ENCODE measurements at regions not wholly inside any gene's neighbourhood (a gene's known extent, or its start where the extent isn't known, plus 50 kb on each side); places are given as distances from the start of the nearest gene placed in this dataset.

GRCh38 chr9:13430368-13431221, 151.1 kb upstream of the MPDZ start:
- H3K4me1 ChIP-seq = peaks cover 15% of the 10 kb centered on the region
- DNase-seq = no peak
- H3K4me3 ChIP-seq (ENCODE audit: low read depth, low read length) = no peak overlapping the region
- no peaks in the 10 kb centered on the region for H3K27me3 ChIP-seq
- no peak for TF ChIP-seq CTCF (IDR thresholded peaks at IDR 0.05; ENCODE audit: low read depth, low read length)
- H3K36me3 ChIP-seq = no peaks in the 10 kb centered on the region
- H3K9me3 ChIP-seq = no peaks in the 10 kb centered on the region

DNA sequence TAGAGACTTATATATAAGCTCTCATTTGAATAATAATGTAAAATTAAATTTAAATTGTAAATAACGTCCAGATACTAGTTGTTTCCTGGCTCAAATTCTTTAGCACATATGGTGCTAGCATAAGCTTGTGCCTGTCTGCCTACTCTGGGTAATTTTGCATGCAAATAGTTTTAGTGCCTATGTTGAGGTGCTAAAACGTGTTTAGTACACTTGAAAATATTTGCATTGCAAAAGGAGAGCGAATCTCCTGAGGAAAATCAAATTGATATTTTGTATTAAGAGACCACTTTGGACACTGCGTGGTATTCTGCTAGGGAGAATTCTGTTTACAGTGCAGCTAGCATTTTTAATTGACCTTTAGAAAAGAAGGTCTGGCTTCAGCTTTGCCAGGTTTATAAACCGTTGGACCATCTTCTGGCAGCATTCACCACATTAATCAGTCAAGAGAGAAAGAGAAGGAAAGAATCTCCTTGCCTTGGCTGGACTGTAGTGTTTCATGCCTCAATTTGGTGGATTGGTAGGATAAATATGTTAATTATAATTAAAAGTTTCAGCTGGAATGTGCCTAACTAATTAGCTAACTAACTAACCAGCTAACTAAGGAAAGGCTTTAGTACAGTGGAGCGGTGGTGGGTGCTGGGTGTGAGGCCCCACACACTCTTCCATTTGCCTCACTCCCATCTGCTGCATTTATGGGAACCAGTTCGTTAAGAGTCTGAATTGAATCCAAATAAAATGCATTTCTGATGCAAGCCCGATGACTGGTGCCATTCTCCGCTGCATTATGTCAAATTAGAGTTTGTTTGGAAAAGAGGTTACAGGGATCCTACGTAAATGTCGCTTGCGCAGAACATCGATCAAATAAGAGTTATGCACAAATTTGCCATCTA, 150.1 kb upstream of the MPDZ start:
- Histone ChIP-seq H3K4me1 (peaks cover 15% of the 10 kb centered on the region), H3K27me3 (no peaks in the 10 kb centered on the region), H3K9me3 (no peaks in the 10 kb centered on the region), H3K4me3 (ENCODE audit: low read depth, low read length) (no peak overlapping the region), H3K36me3 (no peaks in the 10 kb centered on the region)
- no peak for TF ChIP-seq CTCF (IDR thresholded peaks at IDR 0.05; ENCODE audit: low read depth, low read length)
- no peak for DNase-seq

- no peak for TF ChIP-seq CTCF (IDR thresholded peaks at IDR 0.05; ENCODE audit: low read depth, low read length)
- H3K4me1 ChIP-seq = peaks cover 15% of the 10 kb centered on the region
- H3K36me3 ChIP-seq = no peaks in the 10 kb centered on the region
- no peaks in the 10 kb centered on the region for H3K9me3 ChIP-seq
- no peak for DNase-seq
- H3K27me3 ChIP-seq = no peaks in the 10 kb centered on the region
- peak overlapping the region; percentile 17 for H3K4me3 ChIP-seq (ENCODE audit: low read depth, low read length)
Measured at GRCh38 chr9:13428766-13429165, 149.3 kb upstream of the MPDZ start.

DNA sequence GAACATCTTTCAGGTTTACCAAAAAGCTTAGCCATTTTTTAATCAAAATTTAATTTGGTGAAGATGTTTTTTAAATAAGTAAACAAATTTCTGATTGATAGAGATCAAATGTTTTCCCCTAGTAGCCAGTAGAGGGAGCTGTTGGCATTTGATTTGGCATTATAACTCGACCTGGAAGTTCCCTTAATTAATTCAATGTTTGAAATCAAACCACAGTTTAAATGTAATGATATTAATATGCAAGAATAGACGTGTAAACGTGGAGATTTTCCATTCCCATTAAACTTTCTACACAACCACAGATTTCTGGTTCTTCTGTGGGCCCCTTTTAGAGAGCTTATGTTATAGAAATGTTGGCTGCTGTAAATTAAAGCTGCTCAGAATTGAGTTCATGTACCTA, 148.1 kb upstream of the MPDZ start:
- Histone ChIP-seq H3K4me3 (ENCODE audit: low read depth, low read length) (peak overlapping the region; percentile 21; the same call in 1 of the 2 replicates), H3K27me3 (no peaks in the 10 kb centered on the region), H3K9me3 (no peaks in the 10 kb centered on the region), H3K36me3 (no peaks in the 10 kb centered on the region), H3K4me1 (peaks cover 15% of the 10 kb centered on the region)
- TF ChIP-seq CTCF (IDR thresholded peaks at IDR 0.05; ENCODE audit: low read depth, low read length) = peak; percentile 64
- DNase-seq = peak; percentile 15

DNA sequence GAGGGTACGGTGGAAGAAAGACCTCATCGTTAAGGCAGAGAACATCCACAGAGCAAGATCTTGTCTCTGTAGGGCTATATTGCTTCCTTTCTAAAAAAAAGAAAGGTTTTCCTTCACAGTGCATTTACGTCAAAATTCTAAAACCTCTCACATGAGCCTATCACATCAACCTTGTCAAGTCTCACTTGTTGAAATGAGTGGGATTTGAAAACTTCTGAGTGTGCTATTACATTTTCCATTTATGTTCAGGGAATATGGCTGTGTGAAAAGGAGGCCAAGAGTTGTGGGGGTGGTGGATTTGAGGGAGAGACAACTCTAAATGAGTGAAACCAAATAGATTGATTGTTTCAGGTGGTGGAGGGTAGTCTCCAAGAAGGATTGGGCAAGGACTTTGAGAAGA, 147.1 kb upstream of the MPDZ start:
- Histone ChIP-seq H3K4me3 (ENCODE audit: low read depth, low read length) (no peak overlapping the region), H3K36me3 (no peaks in the 10 kb centered on the region), H3K4me1 (peaks cover 15% of the 10 kb centered on the region), H3K27me3 (no peaks in the 10 kb centered on the region), H3K9me3 (no peaks in the 10 kb centered on the region)
- no peak for DNase-seq
- no peak for TF ChIP-seq CTCF (IDR thresholded peaks at IDR 0.05; ENCODE audit: low read depth, low read length)

All from BE2C (cell line).